ENCODE measurements at regions not wholly inside any gene's neighbourhood (a gene's known extent, or its start where the extent isn't known, plus 50 kb on each side); places are given as distances from the start of the nearest gene placed in this dataset.

DNA sequence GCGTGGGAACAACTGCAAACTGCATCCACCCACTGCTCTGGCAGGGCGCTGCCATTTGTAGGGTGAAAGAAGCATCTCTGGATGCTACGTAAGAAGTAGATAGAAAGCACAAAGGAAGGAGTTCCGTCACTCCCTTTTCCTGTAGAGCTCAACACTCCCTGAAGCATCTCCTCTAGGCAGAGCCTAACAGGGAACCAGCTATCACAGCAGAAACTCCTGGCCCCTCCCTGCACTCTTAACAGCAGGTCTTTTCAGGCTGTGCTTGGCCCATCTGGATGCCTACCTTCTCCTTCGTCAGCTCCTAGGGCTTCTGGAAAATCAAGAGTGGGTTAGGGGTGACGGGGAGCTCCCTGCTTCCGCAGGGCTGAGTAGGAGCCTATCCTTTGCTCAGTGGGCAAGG is 112.9 kb upstream of the TLL1 start:
- TF ChIP-seq, protein P1, sequence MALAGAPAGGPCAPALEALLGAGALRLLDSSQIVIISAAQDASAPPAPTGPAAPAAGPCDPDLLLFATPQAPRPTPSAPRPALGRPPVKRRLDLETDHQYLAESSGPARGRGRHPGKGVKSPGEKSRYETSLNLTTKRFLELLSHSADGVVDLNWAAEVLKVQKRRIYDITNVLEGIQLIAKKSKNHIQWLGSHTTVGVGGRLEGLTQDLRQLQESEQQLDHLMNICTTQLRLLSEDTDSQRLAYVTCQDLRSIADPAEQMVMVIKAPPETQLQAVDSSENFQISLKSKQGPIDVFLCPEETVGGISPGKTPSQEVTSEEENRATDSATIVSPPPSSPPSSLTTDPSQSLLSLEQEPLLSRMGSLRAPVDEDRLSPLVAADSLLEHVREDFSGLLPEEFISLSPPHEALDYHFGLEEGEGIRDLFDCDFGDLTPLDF (CRISPR knock-in tag; IDR thresholded peaks at IDR 0.05): no peak
- TF ChIP-seq, protein P2, sequence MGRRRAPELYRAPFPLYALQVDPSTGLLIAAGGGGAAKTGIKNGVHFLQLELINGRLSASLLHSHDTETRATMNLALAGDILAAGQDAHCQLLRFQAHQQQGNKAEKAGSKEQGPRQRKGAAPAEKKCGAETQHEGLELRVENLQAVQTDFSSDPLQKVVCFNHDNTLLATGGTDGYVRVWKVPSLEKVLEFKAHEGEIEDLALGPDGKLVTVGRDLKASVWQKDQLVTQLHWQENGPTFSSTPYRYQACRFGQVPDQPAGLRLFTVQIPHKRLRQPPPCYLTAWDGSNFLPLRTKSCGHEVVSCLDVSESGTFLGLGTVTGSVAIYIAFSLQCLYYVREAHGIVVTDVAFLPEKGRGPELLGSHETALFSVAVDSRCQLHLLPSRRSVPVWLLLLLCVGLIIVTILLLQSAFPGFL (CRISPR knock-in tag; IDR thresholded peaks at IDR 0.05; ENCODE audit: borderline replicate concordance): no peak
- TF ChIP-seq FOXJ3 (CRISPR knock-in tag; IDR thresholded peaks at IDR 0.05; ENCODE audit: borderline replicate concordance) (no peak), TCF7 (CRISPR knock-in tag; IDR thresholded peaks at IDR 0.05; ENCODE audit: low read depth) (no peak), TEAD4 (CRISPR knock-in tag; IDR thresholded peaks at IDR 0.05) (no peak), ZBTB21 (CRISPR knock-in tag; IDR thresholded peaks at IDR 0.05; ENCODE audit: borderline replicate concordance) (no peak), NR3C1 (CRISPR knock-in tag; conservative IDR thresholded peaks at IDR 0.05; ENCODE audit: low read depth) (no peak), SP1 (CRISPR knock-in tag; conservative IDR thresholded peaks at IDR 0.05) (no peak), ZNF416 (CRISPR knock-in tag; IDR thresholded peaks at IDR 0.05) (no peak), OVOL2 (CRISPR knock-in tag; IDR thresholded peaks at IDR 0.05; ENCODE audit: borderline replicate concordance) (no peak)
- TF ChIP-seq, protein P3, sequence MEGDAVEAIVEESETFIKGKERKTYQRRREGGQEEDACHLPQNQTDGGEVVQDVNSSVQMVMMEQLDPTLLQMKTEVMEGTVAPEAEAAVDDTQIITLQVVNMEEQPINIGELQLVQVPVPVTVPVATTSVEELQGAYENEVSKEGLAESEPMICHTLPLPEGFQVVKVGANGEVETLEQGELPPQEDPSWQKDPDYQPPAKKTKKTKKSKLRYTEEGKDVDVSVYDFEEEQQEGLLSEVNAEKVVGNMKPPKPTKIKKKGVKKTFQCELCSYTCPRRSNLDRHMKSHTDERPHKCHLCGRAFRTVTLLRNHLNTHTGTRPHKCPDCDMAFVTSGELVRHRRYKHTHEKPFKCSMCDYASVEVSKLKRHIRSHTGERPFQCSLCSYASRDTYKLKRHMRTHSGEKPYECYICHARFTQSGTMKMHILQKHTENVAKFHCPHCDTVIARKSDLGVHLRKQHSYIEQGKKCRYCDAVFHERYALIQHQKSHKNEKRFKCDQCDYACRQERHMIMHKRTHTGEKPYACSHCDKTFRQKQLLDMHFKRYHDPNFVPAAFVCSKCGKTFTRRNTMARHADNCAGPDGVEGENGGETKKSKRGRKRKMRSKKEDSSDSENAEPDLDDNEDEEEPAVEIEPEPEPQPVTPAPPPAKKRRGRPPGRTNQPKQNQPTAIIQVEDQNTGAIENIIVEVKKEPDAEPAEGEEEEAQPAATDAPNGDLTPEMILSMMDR (IDR thresholded peaks at IDR 0.05): no peak
- TF ChIP-seq, protein P4, sequence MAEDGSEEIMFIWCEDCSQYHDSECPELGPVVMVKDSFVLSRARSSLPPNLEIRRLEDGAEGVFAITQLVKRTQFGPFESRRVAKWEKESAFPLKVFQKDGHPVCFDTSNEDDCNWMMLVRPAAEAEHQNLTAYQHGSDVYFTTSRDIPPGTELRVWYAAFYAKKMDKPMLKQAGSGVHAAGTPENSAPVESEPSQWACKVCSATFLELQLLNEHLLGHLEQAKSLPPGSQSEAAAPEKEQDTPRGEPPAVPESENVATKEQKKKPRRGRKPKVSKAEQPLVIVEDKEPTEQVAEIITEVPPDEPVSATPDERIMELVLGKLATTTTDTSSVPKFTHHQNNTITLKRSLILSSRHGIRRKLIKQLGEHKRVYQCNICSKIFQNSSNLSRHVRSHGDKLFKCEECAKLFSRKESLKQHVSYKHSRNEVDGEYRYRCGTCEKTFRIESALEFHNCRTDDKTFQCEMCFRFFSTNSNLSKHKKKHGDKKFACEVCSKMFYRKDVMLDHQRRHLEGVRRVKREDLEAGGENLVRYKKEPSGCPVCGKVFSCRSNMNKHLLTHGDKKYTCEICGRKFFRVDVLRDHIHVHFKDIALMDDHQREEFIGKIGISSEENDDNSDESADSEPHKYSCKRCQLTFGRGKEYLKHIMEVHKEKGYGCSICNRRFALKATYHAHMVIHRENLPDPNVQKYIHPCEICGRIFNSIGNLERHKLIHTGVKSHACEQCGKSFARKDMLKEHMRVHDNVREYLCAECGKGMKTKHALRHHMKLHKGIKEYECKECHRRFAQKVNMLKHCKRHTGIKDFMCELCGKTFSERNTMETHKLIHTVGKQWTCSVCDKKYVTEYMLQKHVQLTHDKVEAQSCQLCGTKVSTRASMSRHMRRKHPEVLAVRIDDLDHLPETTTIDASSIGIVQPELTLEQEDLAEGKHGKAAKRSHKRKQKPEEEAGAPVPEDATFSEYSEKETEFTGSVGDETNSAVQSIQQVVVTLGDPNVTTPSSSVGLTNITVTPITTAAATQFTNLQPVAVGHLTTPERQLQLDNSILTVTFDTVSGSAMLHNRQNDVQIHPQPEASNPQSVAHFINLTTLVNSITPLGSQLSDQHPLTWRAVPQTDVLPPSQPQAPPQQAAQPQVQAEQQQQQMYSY (CRISPR knock-in tag; IDR thresholded peaks at IDR 0.05): no peak

Data from WTC11 (cell line).